ENCODE measurements at regions not wholly inside any gene's neighbourhood (a gene's known extent, or its start where the extent isn't known, plus 50 kb on each side); places are given as distances from the start of the nearest gene placed in this dataset.
A peak's percentile ranks its signal among the peaks of the same experiment; 100 is the strongest.

DNA sequence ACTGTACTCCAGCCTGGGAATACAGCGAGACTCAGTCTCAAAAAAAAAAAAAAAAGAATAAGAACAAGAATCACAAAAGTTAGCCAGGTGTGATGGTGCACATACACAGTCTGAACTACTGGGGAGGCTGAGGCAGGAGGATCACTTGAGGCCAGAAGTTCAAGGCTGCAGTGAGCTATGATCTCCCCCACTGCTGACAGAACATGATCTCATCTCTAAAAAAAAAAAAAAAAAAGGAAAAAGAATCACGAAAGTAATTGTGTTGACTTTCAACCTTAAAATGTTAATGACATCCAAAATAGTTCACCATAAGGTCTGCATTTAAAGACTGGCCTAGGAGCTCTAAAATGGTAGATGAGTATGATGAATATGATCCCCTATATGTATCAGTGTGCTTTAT is 68.0 kb upstream of the MAP4 start:
- Histone ChIP-seq H3K9me3 (replicated peaks in 1 of 2; ENCODE audit: control insufficient read depth in 1 of 2, insufficient read depth in 1 of 2, low read length in 2 of 2) (no peaks in the 10 kb centered on the region), H3K4me3 (replicated peaks in 1 of 3; ENCODE audit: low read depth in 2 of 3, low read length in 3 of 3) (no peak overlapping the region), H3K27ac (ENCODE audit: low read depth in 1 of 2, low read length in 2 of 2) (no peak overlapping the region), H3K4me2 (replicated peaks; ENCODE audit: extremely low read depth, low read length, poor library complexity, severe bottlenecking) (no peak overlapping the region), H3K79me2 (ENCODE audit: insufficient read depth, low read length) (peaks cover 77% of the 10 kb centered on the region), H3K36me3 (replicated peaks in 1 of 2; ENCODE audit: control insufficient read depth in 1 of 2, insufficient read depth in 2 of 2, low read length in 2 of 2) (peaks cover 0 to 7% of the 10 kb centered on the region in 2 donors), H4K20me1 (ENCODE audit: insufficient read depth, low read length) (peaks cover 36% of the 10 kb centered on the region), H3K9ac (ENCODE audit: insufficient read depth, low read length, poor library complexity, severe bottlenecking) (no peak overlapping the region), H3K4me1 (ENCODE audit: control insufficient read depth in 1 of 2, insufficient read depth in 2 of 2, low read length in 2 of 2) (peaks cover 13 to 21% of the 10 kb centered on the region in 2 donors), H2AFZ (ENCODE audit: insufficient read depth, low read depth, low read length, poor library complexity, severe bottlenecking) (no peak overlapping the region), H3K27me3 (ENCODE audit: control insufficient read depth in 2 of 2, insufficient read depth in 2 of 2, low read length in 2 of 2) (no peaks in the 10 kb centered on the region)
- intact Hi-C loops (cut with micrococcal nuclease): no loop called here
- Mint-ChIP-seq H3K27me3 (ENCODE audit: low read depth in 3 of 3) (no peaks in the 10 kb centered on the region), H3K27ac (peak overlapping the region in 1 of 7 donors; percentile 35), H3K4me1 (peaks cover 19% of the 10 kb centered on the region), H3K9me3 (no peaks in the 10 kb centered on the region), H3K4me3 (no peak overlapping the region), H3K36me3 (peaks cover 11 to 18% of the 10 kb centered on the region in 2 donors)
- no peak for DNase-seq
- TF ChIP-seq, protein P1, sequence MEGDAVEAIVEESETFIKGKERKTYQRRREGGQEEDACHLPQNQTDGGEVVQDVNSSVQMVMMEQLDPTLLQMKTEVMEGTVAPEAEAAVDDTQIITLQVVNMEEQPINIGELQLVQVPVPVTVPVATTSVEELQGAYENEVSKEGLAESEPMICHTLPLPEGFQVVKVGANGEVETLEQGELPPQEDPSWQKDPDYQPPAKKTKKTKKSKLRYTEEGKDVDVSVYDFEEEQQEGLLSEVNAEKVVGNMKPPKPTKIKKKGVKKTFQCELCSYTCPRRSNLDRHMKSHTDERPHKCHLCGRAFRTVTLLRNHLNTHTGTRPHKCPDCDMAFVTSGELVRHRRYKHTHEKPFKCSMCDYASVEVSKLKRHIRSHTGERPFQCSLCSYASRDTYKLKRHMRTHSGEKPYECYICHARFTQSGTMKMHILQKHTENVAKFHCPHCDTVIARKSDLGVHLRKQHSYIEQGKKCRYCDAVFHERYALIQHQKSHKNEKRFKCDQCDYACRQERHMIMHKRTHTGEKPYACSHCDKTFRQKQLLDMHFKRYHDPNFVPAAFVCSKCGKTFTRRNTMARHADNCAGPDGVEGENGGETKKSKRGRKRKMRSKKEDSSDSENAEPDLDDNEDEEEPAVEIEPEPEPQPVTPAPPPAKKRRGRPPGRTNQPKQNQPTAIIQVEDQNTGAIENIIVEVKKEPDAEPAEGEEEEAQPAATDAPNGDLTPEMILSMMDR (IDR thresholded peaks at IDR 0.05): no peak
- no CpG with 5 or more reads among the region's 2 CpGs for WGBS (ENCODE audit: insufficient coverage)

DNA sequence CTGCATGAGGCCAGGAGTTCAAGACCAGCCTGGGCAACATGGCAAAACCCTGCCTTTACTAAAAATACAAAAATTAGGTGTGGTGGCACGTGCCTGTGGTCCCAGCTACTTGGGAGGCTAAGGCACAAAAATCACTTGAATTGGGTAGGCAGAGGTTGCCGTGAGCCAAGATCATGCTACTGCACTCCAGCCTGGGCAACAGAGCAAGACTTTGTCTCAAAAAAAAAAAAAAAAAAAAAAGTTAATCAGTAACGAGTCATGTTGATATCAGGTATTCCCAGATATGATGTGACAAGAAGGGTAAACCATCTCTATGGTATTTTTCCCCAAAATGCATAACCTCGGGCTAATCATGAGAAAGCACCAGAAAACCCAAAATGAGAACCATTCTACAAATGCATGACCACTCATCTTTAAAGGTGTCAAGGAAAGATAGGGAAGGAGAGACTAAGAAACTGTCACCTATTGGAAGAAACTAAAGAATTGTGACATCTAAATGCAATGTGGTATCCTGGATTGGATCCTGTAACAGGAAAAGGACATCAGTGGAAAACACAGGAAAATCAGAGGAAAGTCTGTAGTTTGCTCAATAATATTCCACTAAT is 66.5 kb upstream of the MAP4 start:
- intact Hi-C loops (cut with micrococcal nuclease): no loop called here
- Histone ChIP-seq H3K27ac (ENCODE audit: low read depth in 1 of 2, low read length in 2 of 2) (no peak overlapping the region), H3K36me3 (replicated peaks in 1 of 2; ENCODE audit: control insufficient read depth in 1 of 2, insufficient read depth in 2 of 2, low read length in 2 of 2) (peaks cover 0 to 7% of the 10 kb centered on the region in 2 donors), H4K20me1 (ENCODE audit: insufficient read depth, low read length) (peaks cover 47% of the 10 kb centered on the region), H3K79me2 (ENCODE audit: insufficient read depth, low read length) (peaks cover 83% of the 10 kb centered on the region), H3K27me3 (ENCODE audit: control insufficient read depth in 2 of 2, insufficient read depth in 2 of 2, low read length in 2 of 2) (no peaks in the 10 kb centered on the region), H3K4me2 (replicated peaks; ENCODE audit: extremely low read depth, low read length, poor library complexity, severe bottlenecking) (no peak overlapping the region), H3K4me1 (ENCODE audit: control insufficient read depth in 1 of 2, insufficient read depth in 2 of 2, low read length in 2 of 2) (peaks cover 7 to 11% of the 10 kb centered on the region in 2 donors), H2AFZ (ENCODE audit: insufficient read depth, low read depth, low read length, poor library complexity, severe bottlenecking) (no peak overlapping the region), H3K9ac (ENCODE audit: insufficient read depth, low read length, poor library complexity, severe bottlenecking) (no peak overlapping the region), H3K4me3 (replicated peaks in 1 of 3; ENCODE audit: low read depth in 2 of 3, low read length in 3 of 3) (no peak overlapping the region), H3K9me3 (replicated peaks in 1 of 2; ENCODE audit: control insufficient read depth in 1 of 2, insufficient read depth in 1 of 2, low read length in 2 of 2) (no peaks in the 10 kb centered on the region)
- Mint-ChIP-seq H3K27ac (no peak overlapping the region), H3K27me3 (ENCODE audit: low read depth in 3 of 3) (no peaks in the 10 kb centered on the region), H3K4me1 (peaks cover 12% of the 10 kb centered on the region), H3K9me3 (no peaks in the 10 kb centered on the region), H3K36me3 (peaks cover 11 to 18% of the 10 kb centered on the region in 2 donors), H3K4me3 (no peak overlapping the region)
- WGBS (ENCODE audit: insufficient coverage): no CpG with 5 or more reads among the region's 4 CpGs
- DNase-seq: no peak
- TF ChIP-seq, protein P1 (IDR thresholded peaks at IDR 0.05): no peak
